ENCODE measurements at regions not wholly inside any gene's neighbourhood (a gene's known extent, or its start where the extent isn't known, plus 50 kb on each side); places are given as distances from the start of the nearest gene placed in this dataset.

- TF ChIP-seq, protein P1, sequence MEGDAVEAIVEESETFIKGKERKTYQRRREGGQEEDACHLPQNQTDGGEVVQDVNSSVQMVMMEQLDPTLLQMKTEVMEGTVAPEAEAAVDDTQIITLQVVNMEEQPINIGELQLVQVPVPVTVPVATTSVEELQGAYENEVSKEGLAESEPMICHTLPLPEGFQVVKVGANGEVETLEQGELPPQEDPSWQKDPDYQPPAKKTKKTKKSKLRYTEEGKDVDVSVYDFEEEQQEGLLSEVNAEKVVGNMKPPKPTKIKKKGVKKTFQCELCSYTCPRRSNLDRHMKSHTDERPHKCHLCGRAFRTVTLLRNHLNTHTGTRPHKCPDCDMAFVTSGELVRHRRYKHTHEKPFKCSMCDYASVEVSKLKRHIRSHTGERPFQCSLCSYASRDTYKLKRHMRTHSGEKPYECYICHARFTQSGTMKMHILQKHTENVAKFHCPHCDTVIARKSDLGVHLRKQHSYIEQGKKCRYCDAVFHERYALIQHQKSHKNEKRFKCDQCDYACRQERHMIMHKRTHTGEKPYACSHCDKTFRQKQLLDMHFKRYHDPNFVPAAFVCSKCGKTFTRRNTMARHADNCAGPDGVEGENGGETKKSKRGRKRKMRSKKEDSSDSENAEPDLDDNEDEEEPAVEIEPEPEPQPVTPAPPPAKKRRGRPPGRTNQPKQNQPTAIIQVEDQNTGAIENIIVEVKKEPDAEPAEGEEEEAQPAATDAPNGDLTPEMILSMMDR (conservative IDR thresholded peaks at IDR 0.05 in 1 of 2, IDR thresholded peaks at IDR 0.05 in 1 of 2; ENCODE audit: extremely low read depth in 1 of 2, insufficient read depth in 1 of 2, low read depth in 1 of 2, low read length in 2 of 2) = no peak
- no peak for TF ChIP-seq EZH2 (IDR thresholded peaks at IDR 0.05; ENCODE audit: borderline replicate concordance, low read length)
Measured at GRCh38 chr9:119020730-119021333, 348.4 kb downstream of the BRINP1 start.
